Glutamatergic neuron (in vitro differentiated cells): ENCODE measurements at regions not wholly inside any gene's neighbourhood (a gene's known extent, or its start where the extent isn't known, plus 50 kb on each side); places are given as distances from the start of the nearest gene placed in this dataset.
"Not testable (repeated sequence)": the region's sequence is repeated elsewhere in the genome, so short reads cannot be mapped to it uniquely, and the experiment has no call there.

Source experiments
- DNase-seq: peaks from one replicate; pipeline ENCODE4 v3.0.0; 2022
- H3K27ac Mint-ChIP-seq: one replicate; pipeline ENCODE4 v1.8.0; 2020; ENCODE audit warnings: mild to moderate bottlenecking, mixed read lengths, inconsistent platforms; ENCODE audit not compliant: unreplicated experiment
- H3K27me3 Mint-ChIP-seq: one replicate; pipeline ENCODE4 v1.8.0; 2020; ENCODE audit warnings: mild to moderate bottlenecking, moderate library complexity, mixed read lengths, inconsistent platforms; ENCODE audit not compliant: unreplicated experiment
- H3K36me3 Mint-ChIP-seq: one replicate; pipeline ENCODE4 v1.8.0; 2020; ENCODE audit warnings: mild to moderate bottlenecking, mixed read lengths, inconsistent platforms; ENCODE audit not compliant: unreplicated experiment
- H3K4me1 Mint-ChIP-seq: one replicate; pipeline ENCODE4 v1.8.0; 2020; ENCODE audit warnings: mild to moderate bottlenecking, low read depth, mixed read lengths, inconsistent platforms; ENCODE audit not compliant: unreplicated experiment
- H3K4me3 Mint-ChIP-seq: one replicate; pipeline ENCODE4 v1.8.0; 2020; ENCODE audit warnings: mild to moderate bottlenecking, mixed read lengths, inconsistent platforms; ENCODE audit not compliant: unreplicated experiment
- H3K9me3 Mint-ChIP-seq: one replicate; pipeline ENCODE4 v1.8.0; 2020; ENCODE audit warnings: mild to moderate bottlenecking, moderate library complexity, mixed read lengths, inconsistent platforms; ENCODE audit not compliant: unreplicated experiment
- TF ChIP-seq, protein P1 (sequence below): fragments of 200-600 bp; sonication (generic); IDR thresholded peaks from one replicate; pipeline ENCODE4 v1.5.0; 2021; ENCODE audit not compliant: partially characterized antibody, unreplicated experiment

DNA sequence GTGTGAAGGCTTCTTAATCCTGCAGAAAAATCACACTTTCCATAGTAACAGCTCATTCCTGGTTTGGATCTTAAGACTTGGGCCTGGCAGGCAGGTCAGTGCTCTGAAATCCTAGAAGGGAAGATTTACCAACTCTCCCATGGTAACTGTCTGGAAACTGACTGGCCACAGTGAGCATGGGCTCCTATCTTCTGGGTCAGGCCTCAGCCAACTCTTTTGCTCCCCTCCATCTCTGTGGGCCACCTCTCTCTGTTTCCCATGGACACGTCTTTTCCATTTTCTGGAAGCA, 86.7 kb downstream of the ACAA2 start:
- Mint-ChIP-seq H3K27me3 (no peaks in the 10 kb centered on the region), H3K4me3 (no peak overlapping the region), H3K4me1 (peaks cover 3% of the 10 kb centered on the region), H3K36me3 (no peaks in the 10 kb centered on the region), H3K9me3 (no peaks in the 10 kb centered on the region), H3K27ac (no peak overlapping the region)
- TF ChIP-seq, protein P1, sequence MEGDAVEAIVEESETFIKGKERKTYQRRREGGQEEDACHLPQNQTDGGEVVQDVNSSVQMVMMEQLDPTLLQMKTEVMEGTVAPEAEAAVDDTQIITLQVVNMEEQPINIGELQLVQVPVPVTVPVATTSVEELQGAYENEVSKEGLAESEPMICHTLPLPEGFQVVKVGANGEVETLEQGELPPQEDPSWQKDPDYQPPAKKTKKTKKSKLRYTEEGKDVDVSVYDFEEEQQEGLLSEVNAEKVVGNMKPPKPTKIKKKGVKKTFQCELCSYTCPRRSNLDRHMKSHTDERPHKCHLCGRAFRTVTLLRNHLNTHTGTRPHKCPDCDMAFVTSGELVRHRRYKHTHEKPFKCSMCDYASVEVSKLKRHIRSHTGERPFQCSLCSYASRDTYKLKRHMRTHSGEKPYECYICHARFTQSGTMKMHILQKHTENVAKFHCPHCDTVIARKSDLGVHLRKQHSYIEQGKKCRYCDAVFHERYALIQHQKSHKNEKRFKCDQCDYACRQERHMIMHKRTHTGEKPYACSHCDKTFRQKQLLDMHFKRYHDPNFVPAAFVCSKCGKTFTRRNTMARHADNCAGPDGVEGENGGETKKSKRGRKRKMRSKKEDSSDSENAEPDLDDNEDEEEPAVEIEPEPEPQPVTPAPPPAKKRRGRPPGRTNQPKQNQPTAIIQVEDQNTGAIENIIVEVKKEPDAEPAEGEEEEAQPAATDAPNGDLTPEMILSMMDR, result no peak
- DNase-seq, result no peak

DNA sequence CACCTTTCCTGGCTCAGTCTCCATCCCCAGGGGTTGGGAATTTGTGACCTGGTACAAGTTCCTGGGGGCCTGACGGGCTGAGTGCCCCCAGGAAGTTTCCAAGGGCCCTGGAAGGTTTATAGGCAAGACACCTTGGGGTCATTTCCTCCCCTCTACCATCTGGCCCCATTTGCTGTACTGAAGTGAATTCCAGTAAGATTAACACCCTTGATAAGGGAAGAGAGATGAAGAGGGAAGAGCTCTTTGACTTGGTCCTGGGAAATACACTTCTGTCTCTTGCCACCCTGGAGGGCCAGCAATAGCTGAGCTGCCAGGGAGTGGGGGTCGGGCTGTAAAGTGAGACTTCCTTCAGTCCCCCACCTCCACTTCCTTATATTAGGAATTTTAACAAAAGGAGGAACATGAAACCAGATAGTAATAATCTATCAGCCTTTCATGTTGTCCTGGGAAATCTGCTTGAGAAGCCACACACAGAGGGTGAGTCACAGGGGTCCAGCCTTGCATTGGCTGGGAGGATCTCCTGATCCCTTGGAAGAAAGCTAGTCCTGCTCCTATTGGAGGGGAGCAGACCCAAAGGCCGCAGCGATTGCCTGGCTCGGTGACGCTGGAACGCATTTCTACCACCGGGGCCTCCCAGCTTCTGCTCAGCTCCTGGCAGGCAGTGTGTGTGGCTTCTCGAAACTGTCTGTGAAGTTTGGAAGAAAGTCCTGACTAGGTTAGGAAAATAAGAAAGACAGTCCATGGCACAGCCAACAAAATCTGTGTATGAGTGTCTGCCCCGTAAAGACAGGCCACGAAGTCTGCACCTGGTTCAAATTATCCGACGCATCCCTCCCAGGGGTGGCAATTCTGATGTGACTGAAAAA, 87.3 kb downstream of the ACAA2 start:
- no peak overlapping the region for H3K27ac Mint-ChIP-seq
- no peak overlapping the region for H3K4me3 Mint-ChIP-seq
- TF ChIP-seq, protein P1, result no peak
- H3K9me3 Mint-ChIP-seq, result no peaks in the 10 kb centered on the region
- DNase-seq, result peak; percentile 26
- no peaks in the 10 kb centered on the region for H3K27me3 Mint-ChIP-seq
- peaks cover 3% of the 10 kb centered on the region for H3K4me1 Mint-ChIP-seq
- H3K36me3 Mint-ChIP-seq, result no peaks in the 10 kb centered on the region

DNA sequence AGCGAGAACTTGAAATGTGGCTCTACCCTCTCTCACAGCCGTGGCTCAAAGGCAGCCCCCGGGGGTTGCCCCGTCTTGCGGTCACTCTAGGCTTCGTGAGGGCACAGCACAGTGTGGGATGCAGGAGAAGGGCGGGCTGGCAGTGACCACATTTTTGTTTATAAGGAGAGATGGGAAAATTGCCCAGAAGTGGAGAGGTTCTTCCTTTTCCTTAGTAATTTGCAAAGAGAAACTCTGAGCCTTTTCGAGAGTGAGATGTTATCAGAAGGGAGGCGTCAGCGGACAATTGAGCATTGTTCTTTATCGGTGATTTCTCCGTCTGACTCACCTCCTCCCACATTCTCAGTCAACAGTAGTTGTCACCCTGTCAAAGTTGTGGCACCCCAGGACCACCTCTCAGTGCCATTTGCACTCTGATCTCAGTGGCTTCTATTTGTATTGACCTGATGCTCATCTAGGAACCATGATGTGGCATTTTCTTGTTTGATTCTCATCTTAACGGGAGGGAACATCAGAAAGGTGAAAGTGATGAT, 89.6 kb downstream of the ACAA2 start:
- TF ChIP-seq, protein P1, result no peak
- no peak overlapping the region for H3K27ac Mint-ChIP-seq
- H3K36me3 Mint-ChIP-seq, result no peaks in the 10 kb centered on the region
- no peaks in the 10 kb centered on the region for H3K27me3 Mint-ChIP-seq
- H3K9me3 Mint-ChIP-seq, result no peaks in the 10 kb centered on the region
- H3K4me3 Mint-ChIP-seq, result no peak overlapping the region
- peaks cover 3% of the 10 kb centered on the region for H3K4me1 Mint-ChIP-seq
- DNase-seq, result no peak

DNA sequence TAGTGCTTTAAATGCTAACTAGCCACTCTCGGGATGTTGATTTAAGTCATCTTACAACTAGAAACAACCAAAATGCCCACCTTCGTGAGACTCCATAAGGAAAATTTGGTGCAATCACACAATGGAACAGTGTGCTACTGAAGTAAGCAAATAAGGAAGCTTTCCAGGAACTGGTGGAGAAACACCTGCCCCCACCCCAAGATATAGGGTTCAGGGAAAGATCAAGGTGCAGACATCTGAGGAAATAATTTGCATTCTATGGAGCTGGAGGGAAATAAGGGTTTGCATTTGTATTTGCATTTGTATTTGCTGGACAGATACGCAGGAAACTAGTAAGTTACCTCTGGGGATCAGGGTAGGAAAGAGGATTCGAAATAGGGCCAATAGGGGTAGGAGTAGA, 90.9 kb downstream of the ACAA2 start:
- Mint-ChIP-seq H3K27me3 (no peaks in the 10 kb centered on the region), H3K4me3 (no peak overlapping the region), H3K36me3 (no peaks in the 10 kb centered on the region), H3K9me3 (no peaks in the 10 kb centered on the region), H3K4me1 (peaks cover 3% of the 10 kb centered on the region), H3K27ac (no peak overlapping the region)
- TF ChIP-seq, protein P1, result no peak
- no peak for DNase-seq

DNA sequence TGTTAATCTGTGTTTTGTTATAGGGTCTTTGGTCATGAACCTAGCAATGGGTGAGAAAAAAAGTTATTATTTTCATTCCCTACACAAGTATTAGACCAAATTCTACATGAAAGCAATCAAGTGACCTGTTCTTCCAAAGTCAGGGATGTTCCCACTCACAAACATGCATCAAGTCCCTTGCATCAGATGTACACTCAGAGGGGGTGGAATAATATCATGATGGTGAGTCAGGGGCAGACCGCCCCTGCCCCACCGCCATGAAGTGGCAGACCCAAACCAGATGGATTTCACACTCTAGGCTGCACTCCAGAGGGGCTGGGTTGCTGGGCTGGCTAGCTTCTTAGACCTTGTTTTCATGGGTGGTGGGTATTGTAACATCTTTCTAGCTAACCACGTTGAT, 91.4 kb downstream of the ACAA2 start:
- TF ChIP-seq, protein P1, result no peak
- H3K27ac Mint-ChIP-seq, result no peak overlapping the region
- H3K4me3 Mint-ChIP-seq, result no peak overlapping the region
- no peaks in the 10 kb centered on the region for H3K36me3 Mint-ChIP-seq
- H3K9me3 Mint-ChIP-seq, result no peaks in the 10 kb centered on the region
- DNase-seq, result no peak
- peaks cover 3% of the 10 kb centered on the region for H3K4me1 Mint-ChIP-seq
- H3K27me3 Mint-ChIP-seq, result no peaks in the 10 kb centered on the region

DNA sequence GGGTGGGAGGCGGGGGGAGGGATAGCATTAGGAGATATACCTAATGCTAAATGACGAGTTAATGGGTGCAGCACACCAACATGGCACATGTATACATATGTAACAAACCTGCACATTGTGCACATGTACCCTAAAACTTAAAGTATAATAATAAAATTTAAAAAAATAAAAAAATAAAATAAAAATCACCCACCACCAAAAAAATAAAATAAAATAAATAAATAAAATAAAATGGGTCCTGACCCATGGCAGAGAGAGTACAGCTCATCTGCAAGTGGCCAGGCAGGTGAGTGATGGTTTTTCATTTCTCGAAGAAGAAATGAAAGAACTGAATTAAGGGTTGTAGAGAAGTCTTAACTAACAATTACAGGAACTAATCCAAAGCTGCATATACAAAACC, 92.4 kb downstream of the ACAA2 start:
- not testable (repeated sequence) for H3K9me3 Mint-ChIP-seq, H3K4me1 Mint-ChIP-seq, H3K27me3 Mint-ChIP-seq, H3K36me3 Mint-ChIP-seq, H3K4me3 Mint-ChIP-seq, DNase-seq, H3K27ac Mint-ChIP-seq
